ACC112 (cell line): ENCODE measurements at regions not wholly inside any gene's neighbourhood (a gene's known extent, or its start where the extent isn't known, plus 50 kb on each side); places are given as distances from the start of the nearest gene placed in this dataset.

Experiments
- H2AFZ ChIP-seq: fragments of 200-600 bp; sonication (generic); one replicate; pipeline ENCODE4 v1.6.0; 2017; ENCODE audit warnings: antibody characterized with exemption, low read length; ENCODE audit not compliant: unreplicated experiment
- H3K27ac ChIP-seq: fragments of 200-600 bp; sonication (generic); 2 replicates; pipeline ENCODE4 v1.5.1; 2014; ENCODE audit warnings: low read depth, mild to moderate bottlenecking, antibody characterized with exemption, low read length, moderate library complexity
- H3K27me3 ChIP-seq: fragments of 200-600 bp; sonication (generic); 2 replicates; pipeline ENCODE4 v1.6.1; 2014; ENCODE audit warnings: mild to moderate bottlenecking, antibody characterized with exemption, low read length, moderate library complexity, mixed read lengths; ENCODE audit not compliant: insufficient read depth
- H3K36me3 ChIP-seq: fragments of 200-600 bp; sonication (generic); 2 replicates; pipeline ENCODE4 v1.6.1; 2016; ENCODE audit warnings: mild to moderate bottlenecking, antibody characterized with exemption, low read length, moderate library complexity, mixed read lengths; ENCODE audit not compliant: insufficient read depth
- H3K4me1 ChIP-seq: fragments of 200-600 bp; sonication (generic); one replicate; pipeline ENCODE4 v1.6.1; 2016; ENCODE audit warnings: low read length, mixed read lengths; ENCODE audit not compliant: insufficient read depth, unreplicated experiment, control insufficient read depth
- H3K4me3 ChIP-seq: fragments of 200-600 bp; sonication (generic); 2 replicates; pipeline ENCODE4 v1.5.1; 2014; ENCODE audit warnings: mild to moderate bottlenecking, low read depth, low read length
- H3K79me2 ChIP-seq: fragments of 200-600 bp; sonication (generic); one replicate; pipeline ENCODE4 v1.6.0; 2016; ENCODE audit warnings: low read length; ENCODE audit not compliant: control insufficient read depth, unreplicated experiment, insufficient read depth

- H3K4me1 ChIP-seq: no peaks in the 10 kb centered on the region
- no peaks in the 10 kb centered on the region for H3K36me3 ChIP-seq
- no peaks in the 10 kb centered on the region for H3K79me2 ChIP-seq
- H2AFZ ChIP-seq: no peak overlapping the region
- no peak overlapping the region for H3K4me3 ChIP-seq
- no peak overlapping the region for H3K27ac ChIP-seq
- H3K27me3 ChIP-seq: no peaks in the 10 kb centered on the region
These were observed 203.9 kb upstream of the BLID start for GRCh38 chr11:122319691-122320620.

- H3K27me3 ChIP-seq: no peaks in the 10 kb centered on the region
- H3K4me3 ChIP-seq: no peak overlapping the region
- no peaks in the 10 kb centered on the region for H3K4me1 ChIP-seq
- H3K27ac ChIP-seq: no peak overlapping the region
- no peaks in the 10 kb centered on the region for H3K79me2 ChIP-seq
- no peaks in the 10 kb centered on the region for H3K36me3 ChIP-seq
- H2AFZ ChIP-seq: no peak overlapping the region
These were observed 203.1 kb upstream of the BLID start for GRCh38 chr11:122319085-122319484.

- H3K36me3 ChIP-seq: no peaks in the 10 kb centered on the region
- no peaks in the 10 kb centered on the region for H3K27me3 ChIP-seq
- H3K4me1 ChIP-seq: no peaks in the 10 kb centered on the region
- no peak overlapping the region for H2AFZ ChIP-seq
- H3K4me3 ChIP-seq: no peak overlapping the region
- no peak overlapping the region for H3K27ac ChIP-seq
- H3K79me2 ChIP-seq: no peaks in the 10 kb centered on the region
These were observed 201.3 kb upstream of the BLID start for GRCh38 chr11:122317305-122317704.

- Histone ChIP-seq H3K4me3 (no peak overlapping the region), H3K27me3 (no peaks in the 10 kb centered on the region), H2AFZ (no peak overlapping the region)
These were observed 197.6 kb upstream of the BLID start for GRCh38 chr11:122313581-122313980.

GRCh38 chr11:122311216-122311755 lies 195.3 kb upstream of the BLID start:
- no peak overlapping the region for H3K27ac ChIP-seq
- no peaks in the 10 kb centered on the region for H3K36me3 ChIP-seq
- H2AFZ ChIP-seq: no peak overlapping the region
- H3K79me2 ChIP-seq: no peaks in the 10 kb centered on the region
- H3K4me1 ChIP-seq: no peaks in the 10 kb centered on the region
- H3K4me3 ChIP-seq: no peak overlapping the region
- peaks cover 7% of the 10 kb centered on the region; the same call in 1 of the 2 replicates for H3K27me3 ChIP-seq

More at GRCh38 chr11:122313581-122313980, 197.6 kb upstream of the BLID start:
- no peaks in the 10 kb centered on the region for H3K79me2 ChIP-seq
- H3K4me1 ChIP-seq: no peaks in the 10 kb centered on the region
- H3K36me3 ChIP-seq: no peaks in the 10 kb centered on the region
- no peak overlapping the region for H3K27ac ChIP-seq

DNA sequence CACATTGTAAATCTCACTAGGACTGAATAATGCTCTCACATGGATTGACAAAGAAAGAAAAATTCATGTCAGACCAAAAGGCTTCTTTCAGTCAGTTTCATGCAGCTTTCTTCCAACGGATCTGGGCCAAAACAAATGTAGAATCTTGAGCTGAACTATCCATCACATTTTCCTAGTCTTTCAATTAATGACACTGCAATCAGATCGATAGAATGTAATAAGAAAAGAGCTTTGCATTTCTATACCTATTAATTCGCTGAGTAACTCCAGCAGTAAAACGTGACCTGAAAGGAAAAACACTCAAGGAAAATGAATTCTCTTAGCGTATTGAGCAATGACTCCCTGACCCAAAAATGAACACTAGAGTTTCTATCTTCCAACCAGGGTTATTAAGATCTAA lies 194.8 kb upstream of the BLID start:
- Histone ChIP-seq H3K27ac (no peak overlapping the region), H2AFZ (no peak overlapping the region), H3K79me2 (no peaks in the 10 kb centered on the region), H3K27me3 (peaks cover 7% of the 10 kb centered on the region; the same call in 1 of the 2 replicates), H3K36me3 (no peaks in the 10 kb centered on the region), H3K4me3 (no peak overlapping the region), H3K4me1 (no peaks in the 10 kb centered on the region)

DNA sequence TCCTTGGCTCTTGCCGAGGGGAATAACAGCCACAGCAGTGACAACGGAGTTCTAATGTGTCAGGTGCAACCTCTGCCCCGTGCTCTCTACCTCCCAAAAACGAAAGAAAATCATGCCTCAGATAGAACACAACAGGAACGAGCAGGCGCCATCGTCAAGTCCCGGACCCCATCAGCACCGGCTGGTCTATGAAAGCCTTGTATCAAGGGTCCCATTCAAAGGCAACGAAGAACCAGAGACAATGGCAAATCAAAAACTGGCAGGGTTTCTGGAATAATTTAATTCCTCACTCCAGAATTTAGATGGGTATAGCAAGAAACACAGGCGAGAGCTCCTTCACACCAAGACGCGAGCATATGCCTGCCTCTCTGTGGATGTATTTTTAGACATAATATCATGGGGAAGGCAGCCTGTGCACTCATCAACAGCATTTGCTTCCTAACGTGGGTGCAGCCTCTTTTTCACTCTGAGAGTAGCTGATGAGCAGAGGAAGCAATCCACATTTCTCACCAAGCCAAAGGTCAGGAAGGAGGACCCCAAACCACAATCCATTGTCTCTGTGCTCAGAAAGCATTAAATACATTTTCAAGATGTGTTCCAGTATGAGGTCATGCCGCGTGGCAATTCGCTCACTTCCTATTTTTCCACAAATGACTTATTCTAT lies 193.4 kb upstream of the BLID start:
- Histone ChIP-seq H3K27ac (no peak overlapping the region), H3K4me1 (no peaks in the 10 kb centered on the region), H2AFZ (no peak overlapping the region), H3K4me3 (no peak overlapping the region), H3K36me3 (no peaks in the 10 kb centered on the region), H3K79me2 (no peaks in the 10 kb centered on the region), H3K27me3 (peaks cover 7% of the 10 kb centered on the region; the same call in 1 of the 2 replicates)

GRCh38 chr11:122308226-122308625 lies 192.2 kb upstream of the BLID start:
- Histone ChIP-seq H2AFZ (no peak overlapping the region), H3K4me1 (no peaks in the 10 kb centered on the region), H3K36me3 (no peaks in the 10 kb centered on the region), H3K27ac (no peak overlapping the region), H3K79me2 (no peaks in the 10 kb centered on the region), H3K4me3 (no peak overlapping the region), H3K27me3 (peaks cover 7% of the 10 kb centered on the region; the same call in 1 of the 2 replicates)

DNA sequence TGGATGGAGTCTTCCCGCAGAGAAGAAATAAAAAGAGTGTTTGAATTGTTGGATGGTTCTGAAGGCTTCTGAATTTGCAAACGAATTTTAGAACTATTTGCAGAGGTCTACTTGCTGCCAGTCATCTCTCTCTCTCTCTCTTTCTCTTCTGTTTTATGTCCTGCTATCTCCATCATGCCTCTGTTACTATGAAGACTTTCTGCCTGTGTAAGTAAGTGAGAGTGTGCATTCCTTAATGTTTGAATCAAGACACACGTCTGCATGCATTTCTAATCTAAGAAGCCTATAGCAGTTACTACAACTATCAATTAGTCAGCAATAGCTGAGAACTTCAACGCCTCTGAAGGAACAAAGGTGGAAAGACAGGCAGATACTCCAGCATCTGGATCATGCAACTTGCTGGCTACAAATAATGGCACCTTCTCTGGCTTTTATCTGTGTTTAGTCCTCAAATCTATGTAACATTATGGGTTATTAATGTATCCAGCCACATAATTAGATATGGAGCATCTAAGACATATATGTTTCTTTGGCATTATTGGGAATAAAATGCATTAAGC lies 191.5 kb upstream of the BLID start:
- H3K27me3 ChIP-seq: peaks cover 7% of the 10 kb centered on the region; the same call in 1 of the 2 replicates
- no peak overlapping the region for H3K27ac ChIP-seq
- H3K79me2 ChIP-seq: no peaks in the 10 kb centered on the region
- H2AFZ ChIP-seq: no peak overlapping the region
- no peaks in the 10 kb centered on the region for H3K4me1 ChIP-seq
- H3K36me3 ChIP-seq: no peaks in the 10 kb centered on the region
- H3K4me3 ChIP-seq: no peak overlapping the region

DNA sequence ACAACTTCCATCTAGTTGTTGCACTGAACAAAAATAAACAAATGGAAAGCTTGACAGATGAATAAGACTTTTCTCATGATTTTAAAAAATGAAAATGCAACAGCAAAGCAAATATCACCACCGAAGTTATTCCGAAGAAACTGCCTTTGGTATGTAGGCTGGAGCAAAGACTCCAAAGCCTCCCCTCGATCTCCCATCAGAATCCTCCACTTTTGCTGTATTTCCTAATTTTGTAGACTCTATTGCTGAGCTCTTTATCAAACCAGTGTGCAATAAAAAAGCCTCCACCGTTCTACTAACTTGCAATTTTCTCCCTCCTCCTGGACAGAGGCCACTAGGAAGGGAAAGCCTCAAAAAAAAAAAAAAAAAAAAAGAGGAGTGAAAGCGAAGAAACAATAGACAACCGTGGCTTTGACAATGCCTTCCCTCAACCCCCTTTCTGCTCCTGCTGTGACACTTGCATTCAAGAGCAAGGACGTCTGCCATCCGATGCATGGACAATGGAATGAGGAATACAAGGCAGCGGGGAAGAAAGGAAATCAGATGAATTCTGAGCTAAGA lies 190.9 kb upstream of the BLID start:
- Histone ChIP-seq H2AFZ (peak overlapping the region; percentile 38), H3K27ac (no peak overlapping the region), H3K4me3 (peak overlapping the region; percentile 46), H3K4me1 (no peaks in the 10 kb centered on the region), H3K27me3 (peaks cover 7% of the 10 kb centered on the region; the same call in 1 of the 2 replicates), H3K79me2 (no peaks in the 10 kb centered on the region), H3K36me3 (no peaks in the 10 kb centered on the region)
